ENCODE measurements at regions not wholly inside any gene's neighbourhood (a gene's known extent, or its start where the extent isn't known, plus 50 kb on each side); places are given as distances from the start of the nearest gene placed in this dataset.

- TF ChIP-seq EZH2 (IDR thresholded peaks at IDR 0.05; ENCODE audit: insufficient read depth, poor library complexity, severe bottlenecking), result no peak
- no peak for TF ChIP-seq EZH2phosphoT487 (IDR thresholded peaks at IDR 0.05; ENCODE audit: insufficient read depth, low read depth)
Measured at GRCh38 chr3:146757759-146758158, 152.6 kb upstream of the PLSCR5 start.
